GM21786 (cell line): ENCODE measurements at regions not wholly inside any gene's neighbourhood (a gene's known extent, or its start where the extent isn't known, plus 50 kb on each side); places are given as distances from the start of the nearest gene placed in this dataset.

Source experiments
- ATAC-seq: cut with Tn5 transposase; IDR thresholded peaks from one replicate; pipeline ENCODE4 v1.9.1; 2021; ENCODE audit not compliant: unreplicated experiment

DNA sequence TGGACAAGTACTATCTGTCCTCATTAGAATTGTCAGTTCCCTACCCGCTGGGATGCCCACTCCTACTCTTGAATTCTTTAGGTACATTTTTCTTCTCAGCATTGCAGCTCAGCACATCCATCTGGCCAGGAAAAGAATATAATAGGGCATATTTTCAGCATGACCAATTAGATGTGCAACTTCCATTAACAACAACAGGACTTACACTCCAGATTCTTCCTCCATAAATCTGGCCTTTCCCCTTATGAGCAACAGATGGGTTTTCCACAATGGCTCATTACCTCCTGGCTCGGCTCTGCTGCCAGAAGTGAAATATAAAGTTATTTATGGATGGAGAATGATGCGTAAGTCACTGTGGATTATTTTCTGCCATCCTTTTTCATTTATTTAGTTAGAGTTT lies 443.8 kb upstream of the TGFBR2 start:
- ATAC-seq, result no peak

DNA sequence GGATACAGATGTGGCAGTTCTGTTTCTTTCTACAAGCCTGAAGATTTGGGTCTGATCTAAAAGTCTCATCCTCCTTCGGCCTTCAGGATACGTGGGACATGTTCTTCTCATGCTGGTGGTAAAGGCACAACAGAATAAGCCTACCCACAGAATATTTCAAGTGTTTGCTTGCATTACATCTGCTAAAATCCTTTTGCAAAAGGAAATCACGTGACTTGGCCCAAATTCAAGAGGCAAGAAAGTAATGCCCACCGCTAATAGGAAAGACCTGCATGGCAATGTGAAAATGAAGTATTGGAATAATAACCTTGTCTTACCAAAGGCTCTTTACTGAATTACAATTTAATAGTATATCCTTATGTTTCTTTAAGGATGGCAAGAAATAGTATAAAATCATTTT lies 439.9 kb upstream of the TGFBR2 start:
- no peak for ATAC-seq

GRCh38 chr3:30167541-30168011 lies 438.8 kb upstream of the TGFBR2 start:
- no peak for ATAC-seq

DNA sequence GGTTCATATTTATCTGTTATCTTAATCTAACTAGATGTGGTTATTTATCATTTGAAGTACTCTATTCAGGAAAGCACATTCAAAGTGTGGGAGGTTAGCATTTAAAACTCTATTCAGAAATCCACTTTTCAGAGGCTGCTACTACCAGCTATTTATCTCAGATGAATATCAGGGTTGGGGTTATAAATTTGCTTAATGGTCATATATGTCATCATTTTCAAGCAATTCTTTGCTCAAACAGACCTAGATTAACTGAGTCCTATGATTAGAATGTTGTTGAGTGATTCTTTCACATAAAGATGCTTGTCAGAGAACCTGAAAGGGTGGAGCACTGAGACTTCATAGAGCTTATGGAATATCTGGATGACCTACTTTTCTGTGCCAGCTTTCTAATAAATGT lies 436.9 kb upstream of the TGFBR2 start:
- no peak for ATAC-seq

- ATAC-seq, result no peak
These were observed 435.5 kb upstream of the TGFBR2 start for GRCh38 chr3:30170681-30171438.

DNA sequence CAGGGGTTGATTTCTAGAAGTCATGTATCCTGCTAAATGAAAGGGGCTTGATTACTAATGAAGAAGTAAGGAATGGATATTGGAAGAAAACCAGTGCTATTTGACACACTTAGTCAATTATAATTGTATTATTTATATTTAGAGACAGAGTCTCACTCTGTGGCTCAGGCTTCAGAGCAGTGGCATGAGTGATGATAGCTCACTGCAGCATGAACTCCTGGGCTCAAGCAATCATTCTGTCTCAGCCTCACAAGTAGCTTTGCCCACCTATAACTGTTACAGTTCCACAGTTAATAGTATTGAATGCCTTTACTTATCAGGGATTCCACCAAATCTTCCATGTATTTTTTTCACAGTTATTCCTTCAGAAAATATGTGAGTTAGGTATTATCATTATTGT lies 432.0 kb upstream of the TGFBR2 start:
- ATAC-seq, result no peak

GRCh38 chr3:30180310-30181177 lies 425.9 kb upstream of the TGFBR2 start:
- no peak for ATAC-seq

DNA sequence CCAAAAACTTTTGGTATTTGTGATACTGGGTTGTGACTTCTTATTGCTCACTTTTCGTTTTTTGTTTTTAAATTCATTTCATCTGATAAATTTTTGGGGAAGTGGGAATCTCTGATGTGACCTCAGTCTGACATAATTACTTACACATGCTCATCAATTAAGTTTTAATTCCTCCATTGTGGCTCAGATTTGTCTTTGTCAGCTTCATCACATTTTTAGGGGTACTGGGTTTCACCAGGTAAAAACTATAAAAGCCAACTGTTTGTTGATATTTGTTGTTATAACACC lies 425.3 kb upstream of the TGFBR2 start:
- no peak for ATAC-seq

GRCh38 chr3:30181581-30181980 lies 424.8 kb upstream of the TGFBR2 start:
- ATAC-seq, result no peak

GRCh38 chr3:30183421-30183820 lies 423.0 kb upstream of the TGFBR2 start:
- no peak for ATAC-seq

DNA sequence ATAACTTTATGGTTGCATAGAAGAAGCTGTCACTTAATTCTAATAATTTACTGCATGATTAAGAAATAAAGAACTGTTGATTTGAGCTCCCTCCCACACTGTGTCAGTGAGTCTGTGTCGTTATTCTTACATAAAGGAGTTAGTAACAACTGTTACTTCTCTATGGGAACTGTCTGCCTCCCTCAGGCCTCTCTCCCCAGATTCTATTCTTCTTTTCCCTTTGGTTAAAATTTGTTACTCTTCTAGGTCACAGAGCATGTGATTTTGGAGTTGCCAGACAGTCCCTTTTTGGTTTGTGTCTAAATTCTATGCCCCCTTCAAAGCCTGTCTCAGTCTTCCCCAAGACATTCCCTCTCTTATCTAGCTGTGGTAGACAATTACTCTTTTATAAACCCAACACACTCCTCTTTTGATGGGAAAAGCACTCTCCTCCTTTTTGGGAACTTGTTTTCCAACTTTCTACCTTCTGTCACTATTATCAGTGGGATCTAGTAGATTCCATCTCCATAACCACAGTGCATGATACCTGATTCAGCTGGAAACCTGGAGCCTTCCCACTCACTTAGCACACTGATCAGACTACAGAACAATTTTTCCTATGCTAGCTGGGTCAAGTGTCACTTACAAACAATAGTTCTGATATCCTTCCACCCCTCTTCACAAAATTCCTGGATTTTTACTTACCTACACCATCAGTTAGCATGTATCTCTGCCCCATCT lies 422.1 kb upstream of the TGFBR2 start:
- no peak for ATAC-seq

DNA sequence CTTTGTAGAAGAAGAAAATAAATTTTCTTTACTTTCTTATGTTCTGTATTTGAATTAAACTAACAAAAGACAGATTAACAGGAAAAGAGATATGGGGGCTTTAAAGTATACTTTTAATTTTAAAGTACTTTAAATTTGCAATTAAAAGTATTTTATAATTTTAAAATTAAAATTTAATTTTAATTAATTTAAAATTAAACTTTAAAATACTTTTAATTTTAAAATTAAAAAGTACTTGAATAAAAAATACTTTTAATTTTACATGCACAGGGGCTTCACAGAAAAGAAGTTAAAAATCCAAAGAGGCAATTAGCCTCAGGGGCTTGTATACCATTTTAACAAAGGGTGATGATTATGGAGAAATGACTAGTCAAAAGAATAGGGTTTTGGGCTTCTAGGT lies 420.5 kb upstream of the TGFBR2 start:
- ATAC-seq, result no peak

GRCh38 chr3:30186741-30187219 lies 419.6 kb upstream of the TGFBR2 start:
- ATAC-seq, result no peak

- ATAC-seq, result no peak
These were observed 419.0 kb upstream of the TGFBR2 start for GRCh38 chr3:30187366-30187765.

GRCh38 chr3:30188713-30189112 lies 417.7 kb upstream of the TGFBR2 start:
- ATAC-seq, result no peak

- ATAC-seq, result no peak
These were observed 416.5 kb upstream of the TGFBR2 start for GRCh38 chr3:30189900-30190299.

DNA sequence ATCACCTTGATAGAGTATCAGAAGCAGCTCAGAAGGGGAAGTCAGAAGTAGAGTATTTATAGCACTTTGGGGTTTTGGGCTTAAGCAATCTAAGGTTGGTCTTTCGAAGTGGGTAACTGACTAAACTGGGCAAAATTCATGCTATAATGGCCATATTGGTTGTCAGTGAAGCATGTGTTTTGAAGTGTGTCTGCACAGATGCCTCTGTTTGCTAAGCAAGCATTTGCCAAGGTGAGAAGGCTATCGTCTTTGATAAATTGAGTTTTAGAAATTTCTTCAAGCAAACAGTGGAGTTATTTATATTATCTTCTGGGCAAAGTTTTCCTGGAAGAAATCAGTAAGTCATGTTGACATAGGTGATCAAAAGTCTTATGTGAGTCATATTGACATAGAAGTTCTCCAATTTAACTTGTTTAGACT lies 412.8 kb upstream of the TGFBR2 start:
- ATAC-seq, result no peak

DNA sequence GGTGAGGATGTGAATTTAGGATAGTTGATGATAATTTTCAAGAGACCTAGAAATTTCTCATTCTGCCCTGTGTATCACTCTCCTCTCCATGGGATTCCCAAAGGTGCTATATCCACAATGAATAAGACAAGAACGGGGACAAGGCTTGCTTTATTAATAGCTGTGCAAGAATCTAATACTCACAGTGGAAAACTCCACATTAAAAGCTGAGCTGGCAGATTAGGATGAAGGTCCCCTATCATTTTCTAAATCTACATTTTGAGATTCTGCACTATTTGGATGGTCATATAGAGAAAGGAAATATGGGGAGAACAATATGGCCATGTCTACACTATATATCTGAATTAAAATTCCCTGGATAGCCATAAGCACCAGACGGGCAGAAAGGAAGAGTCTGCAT lies 411.0 kb upstream of the TGFBR2 start:
- ATAC-seq, result no peak

DNA sequence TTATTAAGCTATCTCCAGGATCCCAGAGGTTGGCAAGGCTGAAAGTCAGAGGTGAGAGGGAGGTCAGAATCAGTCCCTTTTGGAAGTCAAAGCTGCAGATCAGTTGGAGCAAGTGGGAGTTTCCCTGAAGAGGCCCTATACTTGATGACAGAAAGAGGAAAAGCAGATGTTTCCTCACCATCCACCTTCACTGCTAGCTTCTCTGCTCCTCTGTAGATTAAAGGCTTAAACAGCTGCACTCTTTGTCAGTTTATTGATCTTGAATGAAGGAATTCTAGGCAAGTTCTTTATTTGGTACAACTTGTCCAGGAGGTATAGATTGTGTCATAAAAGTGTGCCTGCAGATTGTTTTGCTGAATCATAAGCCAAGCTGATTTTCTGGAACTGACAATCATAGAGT lies 408.2 kb upstream of the TGFBR2 start:
- no peak for ATAC-seq

DNA sequence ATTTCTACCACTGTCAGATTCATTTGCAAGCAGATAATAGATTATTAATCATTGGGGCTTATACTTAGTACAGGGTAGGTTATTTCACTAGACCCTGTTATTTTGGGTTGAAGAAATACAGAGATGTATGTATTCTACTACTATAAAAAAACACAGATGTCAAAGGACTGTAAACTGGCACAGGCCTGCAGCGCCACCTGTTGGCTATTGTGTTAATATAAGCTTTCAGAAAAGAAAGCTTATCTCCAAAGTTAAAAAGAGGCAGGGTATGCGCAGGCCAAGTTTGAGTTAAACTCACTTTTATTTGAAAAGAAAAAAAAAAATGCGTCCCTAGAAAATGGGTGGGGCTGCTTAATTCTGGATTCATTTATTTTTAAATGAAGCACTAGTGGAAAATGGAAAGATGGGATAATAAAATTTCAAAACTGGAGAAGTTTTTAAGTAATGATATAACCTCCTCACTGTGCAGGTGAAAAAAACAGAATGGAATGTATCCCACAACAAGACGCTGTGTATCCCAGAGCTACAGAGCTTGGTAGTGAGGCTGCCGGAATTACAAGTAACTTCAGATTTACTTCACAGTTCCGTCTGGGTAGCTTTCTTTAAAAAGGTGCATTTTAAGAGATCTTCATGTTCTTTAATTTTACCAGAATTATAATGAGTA lies 407.2 kb upstream of the TGFBR2 start:
- no peak for ATAC-seq

GRCh38 chr3:30199855-30200254 lies 406.5 kb upstream of the TGFBR2 start:
- no peak for ATAC-seq
